ENCODE measurements at regions not wholly inside any gene's neighbourhood (a gene's known extent, or its start where the extent isn't known, plus 50 kb on each side); places are given as distances from the start of the nearest gene placed in this dataset.
"Not testable (repeated sequence)": the region's sequence is repeated elsewhere in the genome, so short reads cannot be mapped to it uniquely, and the experiment has no call there.

GRCh38 chr11:13782390-13783075 lies 114.1 kb downstream of the FAR1 start:
- peaks cover 16 to 19% of the 10 kb centered on the region in 2 donors for H3K27me3 Mint-ChIP-seq (ENCODE audit: low read depth in 2 of 2)
- Histone ChIP-seq H3K27ac (ENCODE audit: low read length) (no peak overlapping the region), H3K27me3 (ENCODE audit: control insufficient read depth, insufficient read depth, low read length) (no peaks in the 10 kb centered on the region), H3K4me1 (ENCODE audit: control insufficient read depth, insufficient read depth, low read length) (no peaks in the 10 kb centered on the region), H3K36me3 (ENCODE audit: control insufficient read depth, insufficient read depth, low read length) (no peaks in the 10 kb centered on the region), H3K9me3 (ENCODE audit: control insufficient read depth, insufficient read depth, low read length) (no peaks in the 10 kb centered on the region), H3K4me3 (ENCODE audit: low read length) (no peak overlapping the region)
- no peak for TF ChIP-seq CTCF (IDR thresholded peaks at IDR 0.05)
- no peaks in the 10 kb centered on the region for H3K36me3 Mint-ChIP-seq
- intact Hi-C loops (cut with micrococcal nuclease) = no loop called here
- 89% methylated on average over 8 of the region's 8 CpGs for WGBS (ENCODE audit: insufficient coverage)
- no peak for DNase-seq
- no peaks in the 10 kb centered on the region for H3K9me3 Mint-ChIP-seq
- ATAC-seq = no peak
- no peaks in the 10 kb centered on the region for H3K4me1 Mint-ChIP-seq
- no peak overlapping the region for H3K27ac Mint-ChIP-seq
- no peak overlapping the region for H3K4me3 Mint-ChIP-seq

GRCh38 chr11:13784441-13784840 lies 116.0 kb downstream of the FAR1 start:
- no peak for TF ChIP-seq CTCF (IDR thresholded peaks at IDR 0.05)
- ATAC-seq (no peak), DNase-seq (no peak)
- intact Hi-C loops (cut with micrococcal nuclease) = no loop called here
- WGBS (ENCODE audit: insufficient coverage) = 82% methylated on average over 3 of the region's 3 CpGs
- no peaks in the 10 kb centered on the region for H3K9me3 ChIP-seq (ENCODE audit: control insufficient read depth, insufficient read depth, low read length)
- Mint-ChIP-seq H3K27me3 (ENCODE audit: low read depth in 2 of 2) (peaks cover 9 to 15% of the 10 kb centered on the region in 2 donors), H3K27ac (no peak overlapping the region), H3K9me3 (no peaks in the 10 kb centered on the region), H3K4me3 (no peak overlapping the region), H3K36me3 (no peaks in the 10 kb centered on the region), H3K4me1 (no peaks in the 10 kb centered on the region)
- no peaks in the 10 kb centered on the region for H3K36me3 ChIP-seq (ENCODE audit: control insufficient read depth, insufficient read depth, low read length)
- no peak overlapping the region for H3K4me3 ChIP-seq (ENCODE audit: low read length)
- no peaks in the 10 kb centered on the region for H3K4me1 ChIP-seq (ENCODE audit: control insufficient read depth, insufficient read depth, low read length)
- no peaks in the 10 kb centered on the region for H3K27me3 ChIP-seq (ENCODE audit: control insufficient read depth, insufficient read depth, low read length)
- no peak overlapping the region for H3K27ac ChIP-seq (ENCODE audit: low read length)

- intact Hi-C loops (cut with micrococcal nuclease) = no loop called here
- H3K4me1 ChIP-seq (ENCODE audit: control insufficient read depth, insufficient read depth, low read length) = no peaks in the 10 kb centered on the region
- H3K4me1 Mint-ChIP-seq = no peaks in the 10 kb centered on the region
- no peaks in the 10 kb centered on the region for H3K9me3 Mint-ChIP-seq
- H3K27ac Mint-ChIP-seq = no peak overlapping the region
- TF ChIP-seq CTCF (IDR thresholded peaks at IDR 0.05) = no peak
- H3K27ac ChIP-seq (ENCODE audit: low read length) = no peak overlapping the region
- H3K9me3 ChIP-seq (ENCODE audit: control insufficient read depth, insufficient read depth, low read length) = no peaks in the 10 kb centered on the region
- no peaks in the 10 kb centered on the region for H3K27me3 ChIP-seq (ENCODE audit: control insufficient read depth, insufficient read depth, low read length)
- no peaks in the 10 kb centered on the region for H3K36me3 Mint-ChIP-seq
- DNase-seq (no peak), ATAC-seq (no peak)
- H3K4me3 Mint-ChIP-seq = no peak overlapping the region
- no peaks in the 10 kb centered on the region for H3K36me3 ChIP-seq (ENCODE audit: control insufficient read depth, insufficient read depth, low read length)
- 98% methylated on average over 4 of the region's 5 CpGs for WGBS (ENCODE audit: insufficient coverage)
- no peak overlapping the region for H3K4me3 ChIP-seq (ENCODE audit: low read length)
- peaks cover 9 to 15% of the 10 kb centered on the region in 2 donors for H3K27me3 Mint-ChIP-seq (ENCODE audit: low read depth in 2 of 2)
These were observed 116.4 kb downstream of the FAR1 start for GRCh38 chr11:13784855-13785254.

- intact Hi-C loops (cut with micrococcal nuclease) = no loop called here
- Mint-ChIP-seq H3K4me3 (no peak overlapping the region), H3K9me3 (no peaks in the 10 kb centered on the region), H3K36me3 (no peaks in the 10 kb centered on the region), H3K27ac (no peak overlapping the region), H3K4me1 (no peaks in the 10 kb centered on the region), H3K27me3 (ENCODE audit: low read depth in 2 of 2) (peaks cover 9 to 13% of the 10 kb centered on the region in 2 donors)
- H3K4me3 ChIP-seq (ENCODE audit: low read length) = no peak overlapping the region
- no peaks in the 10 kb centered on the region for H3K4me1 ChIP-seq (ENCODE audit: control insufficient read depth, insufficient read depth, low read length)
- no peak overlapping the region for H3K27ac ChIP-seq (ENCODE audit: low read length)
- no peak for TF ChIP-seq CTCF (IDR thresholded peaks at IDR 0.05)
- ATAC-seq (no peak), DNase-seq (no peak)
- 51% methylated on average over 3 of the region's 3 CpGs for WGBS (ENCODE audit: insufficient coverage)
- no peaks in the 10 kb centered on the region for H3K27me3 ChIP-seq (ENCODE audit: control insufficient read depth, insufficient read depth, low read length)
- H3K9me3 ChIP-seq (ENCODE audit: control insufficient read depth, insufficient read depth, low read length) = no peaks in the 10 kb centered on the region
- no peaks in the 10 kb centered on the region for H3K36me3 ChIP-seq (ENCODE audit: control insufficient read depth, insufficient read depth, low read length)
These were observed 118.2 kb downstream of the FAR1 start for GRCh38 chr11:13786688-13787087.

- intact Hi-C loops (cut with micrococcal nuclease); ATAC-seq; H3K4me1 ChIP-seq (ENCODE audit: control insufficient read depth, insufficient read depth, low read length); H3K9me3 ChIP-seq (ENCODE audit: control insufficient read depth, insufficient read depth, low read length); H3K4me3 ChIP-seq (ENCODE audit: low read length); H3K27ac ChIP-seq (ENCODE audit: low read length); H3K27ac Mint-ChIP-seq; H3K36me3 ChIP-seq (ENCODE audit: control insufficient read depth, insufficient read depth, low read length); DNase-seq; H3K4me3 Mint-ChIP-seq; H3K36me3 Mint-ChIP-seq; H3K27me3 Mint-ChIP-seq (ENCODE audit: low read depth in 2 of 2); H3K4me1 Mint-ChIP-seq; H3K9me3 Mint-ChIP-seq; H3K27me3 ChIP-seq (ENCODE audit: control insufficient read depth, insufficient read depth, low read length): not testable (repeated sequence)
- 94% methylated on average over 2 of the region's 3 CpGs for whole genome bisulfite sequencing (ENCODE audit: insufficient coverage)
These were observed 129.1 kb downstream of the FAR1 start for GRCh38 chr11:13797616-13798015.
